NCI-H69 (cell line): ENCODE measurements at regions not wholly inside any gene's neighbourhood (a gene's known extent, or its start where the extent isn't known, plus 50 kb on each side); places are given as distances from the start of the nearest gene placed in this dataset.
"Not testable (repeated sequence)": the region's sequence is repeated elsewhere in the genome, so short reads cannot be mapped to it uniquely, and the experiment has no call there.

ENCODE experiments used
- DNase-seq: peaks from one replicate; lab custom pipeline; 2025; lab: John Stamatoyannopoulos, UW

GRCh38 chr3:164467007-164467406 is 611.3 kb downstream of the SI start:
- no peak for DNase-seq

GRCh38 chr3:164465172-164465571 is 613.1 kb downstream of the SI start:
- DNase-seq = no peak

GRCh38 chr3:164460851-164461250 is 617.4 kb downstream of the SI start:
- no peak for DNase-seq

- peak; percentile 33 for DNase-seq
Measured at GRCh38 chr3:164459521-164460151, 618.7 kb downstream of the SI start.

GRCh38 chr3:164458986-164459385 is 619.3 kb downstream of the SI start:
- DNase-seq = no peak

- no peak for DNase-seq
Measured at GRCh38 chr3:164453714-164454113, 624.6 kb downstream of the SI start.

GRCh38 chr3:164452707-164453106 is 625.6 kb downstream of the SI start:
- DNase-seq = no peak

- no peak for DNase-seq
Measured at GRCh38 chr3:164451072-164451910, 627.0 kb downstream of the SI start.

- no peak for DNase-seq
Measured at GRCh38 chr3:164450276-164450905, 627.9 kb downstream of the SI start.

- DNase-seq = no peak
Measured at GRCh38 chr3:164419220-164419619, 659.1 kb downstream of the SI start.

- DNase-seq = peak; percentile 99
Measured at GRCh38 chr3:164418414-164418813, 659.9 kb downstream of the SI start.

- peak; percentile 54 for DNase-seq
Measured at GRCh38 chr3:164417955-164418354, 660.3 kb downstream of the SI start.

- peak; percentile 4 for DNase-seq
Measured at GRCh38 chr3:164416491-164417222, 661.6 kb downstream of the SI start.

- no peak for DNase-seq
Measured at GRCh38 chr3:164408326-164408725, 670.0 kb downstream of the SI start.

- no peak for DNase-seq
Measured at GRCh38 chr3:164407111-164407510, 671.2 kb downstream of the SI start.

GRCh38 chr3:164406281-164406680 is 672.0 kb downstream of the SI start:
- peak; percentile 18 for DNase-seq

GRCh38 chr3:164401923-164402322 is 676.4 kb downstream of the SI start:
- no peak for DNase-seq

- not testable (repeated sequence) for DNase-seq
Measured at GRCh38 chr3:164401440-164401839, 676.9 kb downstream of the SI start.

GRCh38 chr3:164397462-164397861 is 680.8 kb downstream of the SI start:
- DNase-seq = no peak

GRCh38 chr3:164393171-164393570 is 685.1 kb downstream of the SI start:
- no peak for DNase-seq

GRCh38 chr3:164390046-164390445 is 688.2 kb downstream of the SI start:
- no peak for DNase-seq

- DNase-seq = no peak
Measured at GRCh38 chr3:164387236-164387635, 691.1 kb downstream of the SI start.
